Mesenchymal stem cell (in vitro differentiated cells and primary cell): ENCODE measurements at regions not wholly inside any gene's neighbourhood (a gene's known extent, or its start where the extent isn't known, plus 50 kb on each side); places are given as distances from the start of the nearest gene placed in this dataset.

Experiments used
- DNase-seq: peaks from one replicate; pipeline ENCODE4 v3.0.0-alpha.2; 2013
- H2AFZ ChIP-seq: one replicate; pipeline ENCODE4 v1.6.1; 2013; ENCODE audit warnings: low read depth, mild to moderate bottlenecking, control low read depth, inconsistent platforms, low read length, moderate library complexity
- H2AK5ac ChIP-seq: 2 replicates; pipeline ENCODE4 v1.6.1; 2013; ENCODE audit warnings: low read length, moderate library complexity, mild to moderate bottlenecking, inconsistent platforms; ENCODE audit not compliant: severe bottlenecking
- H2BK120ac ChIP-seq: one replicate; pipeline ENCODE4 v1.6.1; 2013; ENCODE audit warnings: low read depth, mild to moderate bottlenecking, inconsistent platforms, low read length, moderate library complexity
- H2BK12ac ChIP-seq, 2 experiments: one replicate each; pipeline ENCODE4 v1.6.1; 2013; ENCODE audit warnings: inconsistent platforms in 2 of 2, low read length in 2 of 2, mild to moderate bottlenecking in 2 of 2, moderate library complexity in 2 of 2, control low read depth in 1 of 2
- H2BK15ac ChIP-seq: one replicate; pipeline ENCODE4 v1.6.1; 2013; ENCODE audit warnings: mild to moderate bottlenecking, low read depth, inconsistent platforms; ENCODE audit not compliant: poor library complexity, severe bottlenecking
- H2BK5ac ChIP-seq: 2 replicates; pipeline ENCODE4 v1.6.1; 2013; ENCODE audit warnings: low read depth, mild to moderate bottlenecking, low read length, control low read depth, inconsistent platforms; ENCODE audit not compliant: poor library complexity, severe bottlenecking
- H3K14ac ChIP-seq, 2 experiments: one replicate each; pipeline ENCODE4 v1.6.1; 2013; ENCODE audit warnings: inconsistent platforms in 2 of 2, low read length in 2 of 2, control low read depth in 1 of 2, mild to moderate bottlenecking in 1 of 2, moderate library complexity in 1 of 2
- H3K18ac ChIP-seq, 2 experiments: one replicate each; pipeline ENCODE4 v1.6.1; 2013; ENCODE audit warnings: inconsistent platforms in 2 of 2, low read length in 2 of 2, control low read depth in 1 of 2, low read depth in 1 of 2, mild to moderate bottlenecking in 1 of 2
- H3K23ac ChIP-seq, 2 experiments: one replicate each; pipeline ENCODE4 v1.6.1; 2013; ENCODE audit warnings: inconsistent platforms in 2 of 2, low read length in 2 of 2, mild to moderate bottlenecking in 2 of 2, moderate library complexity in 2 of 2, control low read depth in 1 of 2
- H3K27ac ChIP-seq: 2 replicates; pipeline ENCODE4 v1.5.1; 2013; ENCODE audit warnings: mild to moderate bottlenecking, moderate library complexity, low read length, control low read depth, inconsistent platforms; ENCODE audit not compliant: poor library complexity, severe bottlenecking
- H3K27me3 ChIP-seq, 2 experiments: 2 replicates each; pipeline versions ENCODE4 v1.6.1 to v1.7.0; 2013; ENCODE audit warnings: low read length in 2 of 2, mild to moderate bottlenecking in 2 of 2, moderate library complexity in 2 of 2, control low read depth in 1 of 2, inconsistent platforms in 1 of 2; ENCODE audit not compliant: control insufficient read depth in 1 of 2, insufficient read depth in 1 of 2
- H3K36me3 ChIP-seq, 2 experiments: 2 replicates each; pipeline versions ENCODE4 v1.6.1 to v1.7.0; 2013; ENCODE audit warnings: low read length in 2 of 2, control low read depth in 1 of 2, inconsistent platforms in 1 of 2, low read depth in 1 of 2, mild to moderate bottlenecking in 1 of 2; ENCODE audit not compliant: insufficient read depth in 2 of 2, control insufficient read depth in 1 of 2
- H3K4ac ChIP-seq, 2 experiments: one replicate each; pipeline ENCODE4 v1.6.1; 2013; ENCODE audit warnings: inconsistent platforms in 2 of 2, low read length in 2 of 2, mild to moderate bottlenecking in 2 of 2, moderate library complexity in 2 of 2, control low read depth in 1 of 2, low read depth in 1 of 2
- H3K4me1 ChIP-seq: 2 replicates; pipeline ENCODE4 v1.6.1; 2013; ENCODE audit warnings: low read depth, low read length, control low read depth; ENCODE audit not compliant: control insufficient read depth, insufficient read depth
- H3K4me2 ChIP-seq: 2 replicates; pipeline ENCODE4 v1.6.1; 2013; ENCODE audit warnings: low read length, mild to moderate bottlenecking, inconsistent platforms; ENCODE audit not compliant: poor library complexity, severe bottlenecking
- H3K4me3 ChIP-seq, 2 experiments: 2 replicates each; pipeline versions ENCODE4 v1.5.1 to v1.7.0; 2013; ENCODE audit warnings: low read length in 2 of 2, mild to moderate bottlenecking in 2 of 2, control low read depth in 1 of 2, low read depth in 1 of 2; ENCODE audit not compliant: insufficient read depth in 1 of 2
- H3K79me1 ChIP-seq: replicated peaks from 2 replicates; pipeline ENCODE4 v1.6.1; 2013; ENCODE audit warnings: mild to moderate bottlenecking, control low read depth, low read length, inconsistent platforms; ENCODE audit not compliant: poor library complexity, severe bottlenecking
- H3K9ac ChIP-seq: 2 replicates; pipeline ENCODE4 v1.7.0; 2013; ENCODE audit warnings: mild to moderate bottlenecking, low read length, moderate library complexity
- H3K9me3 ChIP-seq: 2 replicates; pipeline ENCODE4 v1.7.0; 2013; ENCODE audit warnings: mild to moderate bottlenecking, low read length; ENCODE audit not compliant: control insufficient read depth
- H4K8ac ChIP-seq: one replicate; pipeline ENCODE4 v1.6.1; 2013; ENCODE audit warnings: inconsistent platforms, mild to moderate bottlenecking, low read length, moderate library complexity
- H4K91ac ChIP-seq: one replicate; pipeline ENCODE4 v1.6.1; 2013; ENCODE audit warnings: mild to moderate bottlenecking, low read length, inconsistent platforms
- WGBS: methylation state at CpG from one replicate; pipeline ENCODE4 v1.1.7; 2013; ENCODE audit warnings: mixed read lengths; 5-methylcytosine and 5-hydroxymethylcytosine counted together

DNA sequence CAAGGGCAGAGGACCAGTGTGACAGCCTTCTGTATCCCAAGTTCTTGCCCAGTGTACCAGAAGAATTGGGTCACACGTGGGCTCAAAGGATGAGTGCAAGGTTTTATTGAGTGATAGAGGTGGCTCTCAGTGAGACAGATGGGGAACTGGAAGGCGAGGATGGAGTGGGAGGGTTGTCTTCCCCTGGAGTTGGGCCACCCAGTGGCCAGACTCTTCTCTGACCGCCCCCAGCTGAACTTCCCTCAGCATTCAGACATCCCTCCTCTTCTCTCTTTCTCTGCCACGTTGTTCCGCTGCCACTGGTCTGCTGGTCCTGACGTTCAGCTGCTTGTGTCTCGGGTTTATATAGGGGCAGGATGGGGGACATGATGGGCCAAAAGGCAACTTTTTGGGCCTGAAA lies 150.1 kb upstream of the IVNS1ABP start:
- Histone ChIP-seq H3K9me3 (no peaks in the 10 kb centered on the region), H2BK5ac (no peak overlapping the region), H3K14ac (no peak overlapping the region), H3K27me3 (peaks cover 0 to 5% of the 10 kb centered on the region in 2 experiments), H4K91ac (no peak overlapping the region), H2BK15ac (no peak overlapping the region), H3K36me3 (no peaks in the 10 kb centered on the region), H3K4ac (no peak overlapping the region), H3K27ac (no peak overlapping the region), H2AK5ac (no peak overlapping the region), H3K9ac (no peak overlapping the region), H2AFZ (no peak overlapping the region), H2BK12ac (no peak overlapping the region), H4K8ac (no peak overlapping the region), H3K4me2 (no peak overlapping the region), H3K18ac (no peak overlapping the region), H2BK120ac (no peak overlapping the region), H3K79me1 (no peaks in the 10 kb centered on the region), H3K23ac (no peak overlapping the region), H3K4me3 (no peak overlapping the region), H3K4me1 (no peaks in the 10 kb centered on the region)
- no peak for DNase-seq
- 94% methylated on average over 6 of the region's 7 CpGs for WGBS

DNA sequence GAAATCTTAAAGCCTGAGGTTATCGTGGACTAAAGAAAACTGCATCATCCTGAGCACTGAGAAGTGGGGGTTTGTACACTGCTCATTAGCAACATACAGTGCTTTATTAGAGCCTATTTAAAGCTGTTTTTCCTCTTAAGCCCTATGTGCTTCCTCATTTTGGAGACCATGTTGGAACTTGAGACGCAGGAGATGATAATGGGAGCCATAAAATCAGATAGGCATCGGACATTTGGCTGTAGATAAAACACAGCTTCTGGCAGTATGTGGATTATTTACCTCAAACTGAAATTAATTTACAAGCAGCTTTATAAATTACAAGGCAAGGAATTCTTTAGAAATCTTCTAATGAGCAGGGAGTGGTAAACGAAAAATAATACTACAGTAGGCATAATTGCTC lies 147.7 kb upstream of the IVNS1ABP start:
- no peak overlapping the region for H3K9ac ChIP-seq
- no peak overlapping the region for H4K91ac ChIP-seq
- H2AK5ac ChIP-seq, result no peak overlapping the region
- H3K4me3 ChIP-seq, result no peak overlapping the region
- no peak overlapping the region for H2BK12ac ChIP-seq
- no peak overlapping the region for H3K23ac ChIP-seq
- H3K14ac ChIP-seq, result no peak overlapping the region
- no peak overlapping the region for H2BK5ac ChIP-seq
- H2BK120ac ChIP-seq, result no peak overlapping the region
- no peak overlapping the region for H4K8ac ChIP-seq
- H2BK15ac ChIP-seq, result no peak overlapping the region
- H3K4me1 ChIP-seq, result no peaks in the 10 kb centered on the region
- peaks cover 0 to 3% of the 10 kb centered on the region in 2 experiments for H3K27me3 ChIP-seq
- no peaks in the 10 kb centered on the region for H3K36me3 ChIP-seq
- H3K79me1 ChIP-seq, result no peaks in the 10 kb centered on the region
- no peak overlapping the region for H3K27ac ChIP-seq
- no peak overlapping the region for H3K4me2 ChIP-seq
- DNase-seq, result no peak
- H3K18ac ChIP-seq, result no peak overlapping the region
- 50% methylated on average over 1 of the region's 4 CpGs for WGBS
- no peaks in the 10 kb centered on the region for H3K9me3 ChIP-seq
- H2AFZ ChIP-seq, result peak overlapping the region; percentile 27
- no peak overlapping the region for H3K4ac ChIP-seq

- no peak overlapping the region for H2BK12ac ChIP-seq
- no peak overlapping the region for H2BK5ac ChIP-seq
- no peak overlapping the region for H3K18ac ChIP-seq
- no peak overlapping the region for H3K4me2 ChIP-seq
- peaks cover 0 to 8% of the 10 kb centered on the region in 2 experiments for H3K27me3 ChIP-seq
- no peak overlapping the region for H2BK120ac ChIP-seq
- peak overlapping the region; percentile 82 for H2AK5ac ChIP-seq
- H3K9me3 ChIP-seq, result no peaks in the 10 kb centered on the region
- H2BK15ac ChIP-seq, result no peak overlapping the region
- no peak overlapping the region for H3K4ac ChIP-seq
- H3K4me3 ChIP-seq, result no peak overlapping the region
- 68% methylated on average over 3 of the region's 3 CpGs for WGBS
- H3K4me1 ChIP-seq, result no peaks in the 10 kb centered on the region
- no peak overlapping the region for H3K9ac ChIP-seq
- H3K23ac ChIP-seq, result no peak overlapping the region
- H3K36me3 ChIP-seq, result no peaks in the 10 kb centered on the region
- DNase-seq, result no peak
- no peak overlapping the region for H3K14ac ChIP-seq
- H3K27ac ChIP-seq, result peak overlapping the region; percentile 87
- no peak overlapping the region for H4K91ac ChIP-seq
- H3K79me1 ChIP-seq, result no peaks in the 10 kb centered on the region
- no peak overlapping the region for H4K8ac ChIP-seq
- H2AFZ ChIP-seq, result no peak overlapping the region
Measured at GRCh38 chr1:185463433-185463832, 146.4 kb upstream of the IVNS1ABP start.

- no peak overlapping the region for H2AK5ac ChIP-seq
- H3K4me1 ChIP-seq, result no peaks in the 10 kb centered on the region
- H2BK12ac ChIP-seq, result no peak overlapping the region
- no peak overlapping the region for H3K4me3 ChIP-seq
- no peaks in the 10 kb centered on the region for H3K36me3 ChIP-seq
- H3K14ac ChIP-seq, result no peak overlapping the region
- WGBS, result 89% methylated on average over 4 of the region's 4 CpGs
- H3K27me3 ChIP-seq, result peaks cover 0 to 8% of the 10 kb centered on the region in 2 experiments
- H2AFZ ChIP-seq, result no peak overlapping the region
- no peaks in the 10 kb centered on the region for H3K79me1 ChIP-seq
- H3K4ac ChIP-seq, result no peak overlapping the region
- no peak overlapping the region for H3K9ac ChIP-seq
- no peak overlapping the region for H2BK120ac ChIP-seq
- H3K18ac ChIP-seq, result no peak overlapping the region
- no peak for DNase-seq
- H2BK5ac ChIP-seq, result no peak overlapping the region
- H2BK15ac ChIP-seq, result no peak overlapping the region
- no peak overlapping the region for H4K8ac ChIP-seq
- no peak overlapping the region for H4K91ac ChIP-seq
- H3K9me3 ChIP-seq, result no peaks in the 10 kb centered on the region
- H3K27ac ChIP-seq, result peak overlapping the region; percentile 87
- no peak overlapping the region for H3K23ac ChIP-seq
- H3K4me2 ChIP-seq, result peak overlapping the region; percentile 27
Measured at GRCh38 chr1:185463011-185463410, 146.0 kb upstream of the IVNS1ABP start.
